Hepatic stellate cell (primary cell): ENCODE measurements at regions not wholly inside any gene's neighbourhood (a gene's known extent, or its start where the extent isn't known, plus 50 kb on each side); places are given as distances from the start of the nearest gene placed in this dataset.
"Not testable (repeated sequence)": the region's sequence is repeated elsewhere in the genome, so short reads cannot be mapped to it uniquely, and the experiment has no call there.

Source experiments
- DNase-seq: peaks from one replicate; pipeline ENCODE4 v3.0.0; 2011; ENCODE audit warnings: low spot score

- no peak for DNase-seq
Measured at GRCh38 chr5:52015760-52016159, 632.5 kb downstream of the ISL1 start.

GRCh38 chr5:52017567-52017966, 634.3 kb downstream of the ISL1 start:
- no peak for DNase-seq

- DNase-seq = no peak
Measured at GRCh38 chr5:52024359-52024758, 641.1 kb downstream of the ISL1 start.

- not testable (repeated sequence) for DNase-seq
Measured at GRCh38 chr5:52029836-52030235, 646.6 kb downstream of the ISL1 start.

- no peak for DNase-seq
Measured at GRCh38 chr5:52041842-52042241, 658.6 kb downstream of the ISL1 start.

- DNase-seq = no peak
Measured at GRCh38 chr5:52043137-52043536, 659.9 kb downstream of the ISL1 start.

GRCh38 chr5:52043543-52043942, 660.3 kb downstream of the ISL1 start:
- DNase-seq = no peak

GRCh38 chr5:52051759-52052158, 668.5 kb downstream of the ISL1 start:
- no peak for DNase-seq

- DNase-seq = no peak
Measured at GRCh38 chr5:52063186-52063585, 679.9 kb downstream of the ISL1 start.

GRCh38 chr5:52065182-52065581, 681.9 kb downstream of the ISL1 start:
- no peak for DNase-seq

- no peak for DNase-seq
Measured at GRCh38 chr5:52069997-52070396, 686.7 kb downstream of the ISL1 start.

- DNase-seq = no peak
Measured at GRCh38 chr5:52073993-52074689, 690.9 kb downstream of the ISL1 start.

- DNase-seq = no peak
Measured at GRCh38 chr5:52077941-52078815, 694.9 kb downstream of the ISL1 start.

- DNase-seq = not testable (repeated sequence)
Measured at GRCh38 chr5:52102311-52102710, 685.4 kb upstream of the ITGA1 start.

- DNase-seq = no peak
Measured at GRCh38 chr5:52107210-52107905, 680.4 kb upstream of the ITGA1 start.

GRCh38 chr5:52119768-52120167, 667.9 kb upstream of the ITGA1 start:
- DNase-seq = no peak

- DNase-seq = no peak
Measured at GRCh38 chr5:52132053-52132452, 655.7 kb upstream of the ITGA1 start.

- DNase-seq = no peak
Measured at GRCh38 chr5:52134013-52134650, 653.6 kb upstream of the ITGA1 start.

GRCh38 chr5:52139888-52140615, 647.7 kb upstream of the ITGA1 start:
- no peak for DNase-seq

GRCh38 chr5:52148679-52149078, 639.0 kb upstream of the ITGA1 start:
- no peak for DNase-seq

GRCh38 chr5:52150501-52150900, 637.2 kb upstream of the ITGA1 start:
- no peak for DNase-seq

GRCh38 chr5:52156809-52157208, 630.9 kb upstream of the ITGA1 start:
- not testable (repeated sequence) for DNase-seq
